ENCODE measurements at regions not wholly inside any gene's neighbourhood (a gene's known extent, or its start where the extent isn't known, plus 50 kb on each side); places are given as distances from the start of the nearest gene placed in this dataset.

GRCh38 chr22:48493733-48494132, 1333.9 kb downstream of the BRD1 start:
- no peak for TF ChIP-seq EP300 (IDR thresholded peaks at IDR 0.05)
- TF ChIP-seq, protein P1, sequence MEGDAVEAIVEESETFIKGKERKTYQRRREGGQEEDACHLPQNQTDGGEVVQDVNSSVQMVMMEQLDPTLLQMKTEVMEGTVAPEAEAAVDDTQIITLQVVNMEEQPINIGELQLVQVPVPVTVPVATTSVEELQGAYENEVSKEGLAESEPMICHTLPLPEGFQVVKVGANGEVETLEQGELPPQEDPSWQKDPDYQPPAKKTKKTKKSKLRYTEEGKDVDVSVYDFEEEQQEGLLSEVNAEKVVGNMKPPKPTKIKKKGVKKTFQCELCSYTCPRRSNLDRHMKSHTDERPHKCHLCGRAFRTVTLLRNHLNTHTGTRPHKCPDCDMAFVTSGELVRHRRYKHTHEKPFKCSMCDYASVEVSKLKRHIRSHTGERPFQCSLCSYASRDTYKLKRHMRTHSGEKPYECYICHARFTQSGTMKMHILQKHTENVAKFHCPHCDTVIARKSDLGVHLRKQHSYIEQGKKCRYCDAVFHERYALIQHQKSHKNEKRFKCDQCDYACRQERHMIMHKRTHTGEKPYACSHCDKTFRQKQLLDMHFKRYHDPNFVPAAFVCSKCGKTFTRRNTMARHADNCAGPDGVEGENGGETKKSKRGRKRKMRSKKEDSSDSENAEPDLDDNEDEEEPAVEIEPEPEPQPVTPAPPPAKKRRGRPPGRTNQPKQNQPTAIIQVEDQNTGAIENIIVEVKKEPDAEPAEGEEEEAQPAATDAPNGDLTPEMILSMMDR (IDR thresholded peaks at IDR 0.05) = no peak
